ENCODE measurements at regions not wholly inside any gene's neighbourhood (a gene's known extent, or its start where the extent isn't known, plus 50 kb on each side); places are given as distances from the start of the nearest gene placed in this dataset.

GRCh38 chr3:159029306-159030026 lies 227.6 kb downstream of the MFSD1 start:
- no peak overlapping the region for H3K4me3 ChIP-seq
- no peaks in the 10 kb centered on the region for H3K4me1 Mint-ChIP-seq
- H3K27ac Mint-ChIP-seq = no peak overlapping the region
- no peak overlapping the region for H3K27ac ChIP-seq
- no peaks in the 10 kb centered on the region for H4K20me1 ChIP-seq (ENCODE audit: low read depth)
- no peaks in the 10 kb centered on the region for H3K27me3 ChIP-seq
- H3K4me3 Mint-ChIP-seq = no peak overlapping the region
- H3K9me3 ChIP-seq (ENCODE audit: low read depth) = no peaks in the 10 kb centered on the region
- no peaks in the 10 kb centered on the region for H3K36me3 ChIP-seq
- no peak overlapping the region for H2AFZ ChIP-seq (replicated peaks)
- H3K4me2 ChIP-seq = no peak overlapping the region
- TF ChIP-seq EZH2phosphoT487 (IDR thresholded peaks at IDR 0.05) = no peak
- no peak for TF ChIP-seq CTCF (IDR thresholded peaks at IDR 0.05)
- no peak for TF ChIP-seq EZH2 (IDR thresholded peaks at IDR 0.05)
- H3K9ac ChIP-seq = no peak overlapping the region
- H3K9me3 Mint-ChIP-seq = peaks cover 2% of the 10 kb centered on the region
- H3K4me1 ChIP-seq = no peaks in the 10 kb centered on the region
- no peaks in the 10 kb centered on the region for H3K79me2 ChIP-seq (ENCODE audit: low read depth)
- no peaks in the 10 kb centered on the region for H3K36me3 Mint-ChIP-seq
- H3K27me3 Mint-ChIP-seq (ENCODE audit: insufficient read depth, low read depth) = no peaks in the 10 kb centered on the region
- no peak for DNase-seq (ENCODE audit: low spot score)
- no peaks in the 10 kb centered on the region for H3F3A ChIP-seq (ENCODE audit: low read depth)

GRCh38 chr3:159030138-159030670 lies 228.3 kb downstream of the MFSD1 start:
- Mint-ChIP-seq H3K27me3 (ENCODE audit: insufficient read depth, low read depth) (no peaks in the 10 kb centered on the region), H3K4me3 (no peak overlapping the region), H3K9me3 (peaks cover 2% of the 10 kb centered on the region), H3K27ac (no peak overlapping the region), H3K4me1 (no peaks in the 10 kb centered on the region), H3K36me3 (no peaks in the 10 kb centered on the region)
- Histone ChIP-seq H3K27ac (no peak overlapping the region), H3K79me2 (ENCODE audit: low read depth) (no peaks in the 10 kb centered on the region), H3K27me3 (no peaks in the 10 kb centered on the region), H3F3A (ENCODE audit: low read depth) (no peaks in the 10 kb centered on the region), H3K9me3 (ENCODE audit: low read depth) (no peaks in the 10 kb centered on the region), H4K20me1 (ENCODE audit: low read depth) (no peaks in the 10 kb centered on the region), H3K4me1 (no peaks in the 10 kb centered on the region), H3K9ac (no peak overlapping the region), H3K4me3 (no peak overlapping the region), H2AFZ (replicated peaks) (no peak overlapping the region), H3K4me2 (no peak overlapping the region), H3K36me3 (no peaks in the 10 kb centered on the region)
- TF ChIP-seq CTCF (IDR thresholded peaks at IDR 0.05) = no peak
- TF ChIP-seq EZH2phosphoT487 (IDR thresholded peaks at IDR 0.05) = no peak
- TF ChIP-seq EZH2 (IDR thresholded peaks at IDR 0.05) = no peak
- no peak for DNase-seq (ENCODE audit: low spot score)

DNA sequence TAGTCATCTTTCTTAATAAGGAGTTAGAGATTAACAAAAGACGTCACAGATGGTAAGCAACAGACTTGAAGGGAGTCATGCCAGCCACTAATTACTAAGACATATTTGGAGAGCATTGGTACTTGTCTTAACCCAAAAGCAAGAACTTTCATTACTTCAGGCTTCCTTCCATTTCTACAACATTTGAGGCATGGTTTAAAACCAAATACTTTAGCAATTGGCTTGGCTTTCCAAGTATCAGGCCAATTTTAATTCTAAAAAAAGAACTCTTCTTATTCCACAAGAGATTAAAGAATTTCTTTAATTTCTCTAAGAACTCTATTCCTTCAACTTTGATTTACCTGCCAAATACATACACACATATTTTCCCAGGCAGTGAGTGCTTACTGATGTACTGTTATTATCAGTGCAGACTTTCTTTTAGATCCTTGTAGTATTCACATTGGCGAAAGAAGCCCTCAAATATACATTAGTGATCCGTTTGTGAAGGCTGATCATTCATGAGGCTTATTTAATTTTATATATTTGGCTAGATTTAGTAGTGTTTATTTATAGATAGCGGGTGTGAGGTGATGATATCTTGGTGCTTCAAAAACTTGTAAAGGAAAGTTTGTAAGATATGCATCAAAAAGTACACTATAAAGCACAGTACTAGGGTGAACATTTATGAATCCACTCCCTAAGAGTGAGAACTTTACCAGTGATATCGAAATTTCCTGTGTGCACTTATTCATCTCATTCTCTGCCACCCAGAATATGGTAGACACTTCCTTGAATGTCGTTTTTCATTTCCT lies 229.2 kb downstream of the MFSD1 start:
- no peak overlapping the region for H3K4me3 Mint-ChIP-seq
- no peaks in the 10 kb centered on the region for H3K27me3 Mint-ChIP-seq (ENCODE audit: insufficient read depth, low read depth)

More for the DNA sequence above, 229.2 kb downstream of the MFSD1 start:
- Mint-ChIP-seq H3K9me3 (no peaks in the 10 kb centered on the region), H3K27ac (no peak overlapping the region), H3K36me3 (no peaks in the 10 kb centered on the region), H3K4me1 (no peaks in the 10 kb centered on the region)
- H3K4me3 ChIP-seq = no peak overlapping the region
- H3F3A ChIP-seq (ENCODE audit: low read depth) = no peaks in the 10 kb centered on the region
- H3K4me2 ChIP-seq = no peak overlapping the region
- H3K9me3 ChIP-seq (ENCODE audit: low read depth) = no peaks in the 10 kb centered on the region
- H3K27ac ChIP-seq = no peak overlapping the region
- no peaks in the 10 kb centered on the region for H3K79me2 ChIP-seq (ENCODE audit: low read depth)
- no peak for DNase-seq (ENCODE audit: low spot score)
- TF ChIP-seq CTCF (IDR thresholded peaks at IDR 0.05) (no peak), EZH2 (IDR thresholded peaks at IDR 0.05) (no peak), EZH2phosphoT487 (IDR thresholded peaks at IDR 0.05) (no peak)
- H3K27me3 ChIP-seq = no peaks in the 10 kb centered on the region
- no peaks in the 10 kb centered on the region for H4K20me1 ChIP-seq (ENCODE audit: low read depth)
- H2AFZ ChIP-seq (replicated peaks) = no peak overlapping the region
- no peak overlapping the region for H3K9ac ChIP-seq
- H3K36me3 ChIP-seq = no peaks in the 10 kb centered on the region
- H3K4me1 ChIP-seq = no peaks in the 10 kb centered on the region
